IPS-18a (cell line): ENCODE measurements at regions not wholly inside any gene's neighbourhood (a gene's known extent, or its start where the extent isn't known, plus 50 kb on each side); places are given as distances from the start of the nearest gene placed in this dataset.
"Not testable (repeated sequence)": the region's sequence is repeated elsewhere in the genome, so short reads cannot be mapped to it uniquely, and the experiment has no call there.

Experiments
- H3K27ac ChIP-seq: one replicate; pipeline ENCODE4 v1.5.1; 2013; ENCODE audit warnings: low read length
- H3K27me3 ChIP-seq: one replicate; pipeline ENCODE4 v1.6.1; 2013; ENCODE audit warnings: mild to moderate bottlenecking, low read length; ENCODE audit not compliant: control insufficient read depth, insufficient read depth
- H3K36me3 ChIP-seq: one replicate; pipeline ENCODE4 v1.6.1; 2013; ENCODE audit warnings: low read depth, low read length; ENCODE audit not compliant: control insufficient read depth
- H3K4me1 ChIP-seq: one replicate; pipeline ENCODE4 v1.6.1; 2013; ENCODE audit warnings: low read depth, low read length; ENCODE audit not compliant: control insufficient read depth
- H3K4me3 ChIP-seq: one replicate; pipeline ENCODE4 v1.5.1; 2013; ENCODE audit warnings: low read length
- H3K9ac ChIP-seq: one replicate; pipeline ENCODE4 v1.6.1; 2013; ENCODE audit warnings: mild to moderate bottlenecking, low read length, moderate library complexity
- H3K9me3 ChIP-seq: one replicate; pipeline ENCODE4 v1.6.1; 2013; ENCODE audit warnings: low read depth, low read length; ENCODE audit not compliant: control insufficient read depth

DNA sequence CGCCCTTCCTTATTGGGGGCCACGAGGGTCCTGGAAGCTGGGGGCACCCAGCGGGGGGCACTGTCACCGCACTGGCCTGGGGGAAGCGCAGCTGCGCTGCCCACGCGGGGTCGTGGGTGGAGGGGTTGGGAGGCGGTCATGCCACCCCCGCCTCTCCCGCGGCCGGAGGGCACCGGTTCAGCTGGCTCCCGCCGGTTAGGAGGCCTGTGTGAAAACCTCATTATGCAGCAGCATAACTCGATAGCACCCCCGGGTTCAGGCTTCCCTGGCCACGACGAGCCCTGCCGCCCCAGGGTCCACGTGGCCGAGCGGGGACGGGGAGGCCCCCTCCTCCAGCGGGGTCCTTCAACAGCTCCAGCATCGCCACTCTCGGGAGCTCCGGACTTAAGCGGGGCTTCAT is 91.2 kb upstream of the ERCC6L2 start:
- no peaks in the 10 kb centered on the region for H3K27me3 ChIP-seq
- H3K27ac ChIP-seq = no peak overlapping the region
- no peaks in the 10 kb centered on the region for H3K9me3 ChIP-seq
- peaks cover 4% of the 10 kb centered on the region for H3K4me1 ChIP-seq
- H3K4me3 ChIP-seq = no peak overlapping the region
- no peaks in the 10 kb centered on the region for H3K36me3 ChIP-seq
- H3K9ac ChIP-seq = no peak overlapping the region

DNA sequence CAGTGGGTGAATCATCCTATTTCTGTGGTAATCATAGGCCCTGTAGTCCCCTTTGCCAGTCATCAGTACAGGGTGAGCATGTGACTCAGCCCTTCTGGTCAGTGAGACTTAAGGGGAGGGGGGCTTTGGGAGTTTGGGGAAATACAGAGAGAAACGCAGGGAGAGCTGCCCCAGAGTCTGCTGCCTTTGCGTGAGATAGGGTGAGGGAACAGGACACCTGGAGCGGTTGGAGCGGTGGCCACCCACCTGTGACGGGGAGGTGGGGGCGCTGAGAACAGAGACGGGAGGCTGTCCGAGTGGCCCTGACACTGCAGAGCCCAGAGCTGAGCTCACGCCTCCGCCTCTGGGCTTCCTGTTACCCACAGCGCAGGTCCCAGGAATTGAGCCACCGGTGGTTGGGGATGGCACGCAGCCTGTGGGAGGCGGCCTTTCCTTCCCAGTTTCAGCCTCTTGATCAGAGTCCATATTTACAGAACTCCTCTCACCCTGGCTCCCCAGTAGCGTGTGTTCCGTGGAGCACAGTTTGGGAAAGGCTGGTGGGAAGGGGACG is 92.0 kb upstream of the ERCC6L2 start:
- Histone ChIP-seq H3K4me3 (no peak overlapping the region), H3K9ac (no peak overlapping the region), H3K36me3 (no peaks in the 10 kb centered on the region), H3K9me3 (no peaks in the 10 kb centered on the region), H3K27me3 (no peaks in the 10 kb centered on the region), H3K4me1 (peaks cover 4% of the 10 kb centered on the region), H3K27ac (no peak overlapping the region)

DNA sequence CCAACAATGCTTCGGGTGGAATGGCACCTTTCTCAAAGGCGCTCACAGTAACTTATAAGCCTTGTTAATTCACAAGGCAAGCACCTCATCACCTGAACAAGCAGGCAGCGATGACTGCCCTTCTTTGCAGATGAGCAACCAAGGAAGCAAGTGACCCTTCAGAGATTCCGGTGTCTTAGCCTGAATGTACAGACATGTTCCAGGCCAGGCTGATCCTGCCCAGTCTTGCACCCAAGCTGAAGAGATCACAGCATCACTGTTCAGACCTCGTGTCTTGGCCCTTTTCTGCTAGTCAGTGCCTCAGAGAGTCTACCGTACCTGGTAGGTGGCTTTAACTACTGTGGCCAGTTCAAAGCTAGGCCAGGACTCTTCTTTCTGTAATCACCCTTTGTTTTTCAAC is 94.7 kb upstream of the ERCC6L2 start:
- Histone ChIP-seq H3K9me3 (no peaks in the 10 kb centered on the region), H3K27me3 (no peaks in the 10 kb centered on the region), H3K36me3 (no peaks in the 10 kb centered on the region), H3K27ac (no peak overlapping the region), H3K4me1 (no peaks in the 10 kb centered on the region), H3K4me3 (no peak overlapping the region), H3K9ac (no peak overlapping the region)

DNA sequence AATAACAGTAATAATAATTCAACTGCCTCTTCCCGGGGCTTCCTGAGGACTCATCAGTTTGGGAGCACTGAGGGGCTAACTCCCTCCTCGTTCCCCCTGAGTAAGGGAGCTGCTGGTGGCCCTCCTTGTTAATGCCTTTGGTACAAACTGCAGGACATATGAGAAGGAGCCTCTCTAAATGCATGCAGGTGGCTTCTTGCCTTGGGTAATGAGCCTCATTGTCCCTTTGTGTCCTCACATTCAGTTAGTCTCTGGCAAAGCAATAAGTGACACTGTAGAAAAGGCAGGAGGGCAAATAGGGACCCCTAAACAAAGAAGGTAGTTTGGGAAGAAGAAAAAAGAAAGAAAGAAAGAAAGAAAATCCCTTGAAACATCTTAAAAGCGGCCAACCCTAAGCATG is 95.4 kb upstream of the ERCC6L2 start:
- Histone ChIP-seq H3K4me3 (no peak overlapping the region), H3K4me1 (no peaks in the 10 kb centered on the region), H3K9ac (no peak overlapping the region), H3K9me3 (no peaks in the 10 kb centered on the region), H3K27ac (no peak overlapping the region), H3K27me3 (no peaks in the 10 kb centered on the region), H3K36me3 (no peaks in the 10 kb centered on the region)

DNA sequence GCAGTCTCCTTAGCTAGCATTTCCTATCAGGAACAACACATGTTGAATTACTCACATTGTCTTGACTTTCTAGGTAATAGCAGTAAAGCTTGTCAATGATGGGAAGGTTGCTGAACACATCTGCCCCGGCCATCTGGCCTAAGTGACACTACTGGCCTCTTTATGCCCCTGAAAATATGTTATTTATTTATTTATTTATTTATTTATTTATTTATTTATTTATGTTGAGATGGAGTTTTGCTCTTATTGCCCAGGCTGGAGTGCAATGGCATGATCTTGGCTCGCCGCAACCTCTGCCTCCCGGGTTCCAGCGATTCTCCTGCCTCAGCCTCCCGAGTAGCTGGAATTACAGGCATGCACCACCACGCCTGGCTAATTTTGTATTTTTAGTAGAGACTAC is 95.9 kb upstream of the ERCC6L2 start:
- not testable (repeated sequence) for H3K9ac ChIP-seq, H3K4me1 ChIP-seq, H3K36me3 ChIP-seq, H3K27me3 ChIP-seq, H3K4me3 ChIP-seq, H3K27ac ChIP-seq, H3K9me3 ChIP-seq

DNA sequence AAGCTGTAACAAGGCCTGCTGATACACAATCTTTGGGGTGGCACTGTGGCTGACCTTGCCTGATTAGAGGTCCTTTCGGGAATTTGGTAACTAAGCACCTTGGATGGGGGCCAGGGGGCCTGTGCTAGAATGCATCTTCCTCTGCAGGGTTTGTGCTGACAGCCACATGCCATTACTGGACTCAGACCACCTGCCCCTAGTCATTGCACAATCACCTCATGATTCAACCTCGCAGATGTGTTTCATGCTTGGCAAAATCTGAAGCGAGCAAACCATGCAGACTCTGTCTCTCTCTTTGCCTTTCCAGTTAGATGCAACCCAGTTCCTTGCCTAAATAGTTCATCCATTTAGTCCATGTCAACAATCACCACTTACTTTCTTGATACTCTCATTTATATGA is 96.5 kb upstream of the ERCC6L2 start:
- no peak overlapping the region for H3K9ac ChIP-seq
- peaks cover 2% of the 10 kb centered on the region for H3K27me3 ChIP-seq
- H3K4me3 ChIP-seq = no peak overlapping the region
- H3K4me1 ChIP-seq = no peaks in the 10 kb centered on the region
- H3K27ac ChIP-seq = no peak overlapping the region
- no peaks in the 10 kb centered on the region for H3K36me3 ChIP-seq
- H3K9me3 ChIP-seq = no peaks in the 10 kb centered on the region

DNA sequence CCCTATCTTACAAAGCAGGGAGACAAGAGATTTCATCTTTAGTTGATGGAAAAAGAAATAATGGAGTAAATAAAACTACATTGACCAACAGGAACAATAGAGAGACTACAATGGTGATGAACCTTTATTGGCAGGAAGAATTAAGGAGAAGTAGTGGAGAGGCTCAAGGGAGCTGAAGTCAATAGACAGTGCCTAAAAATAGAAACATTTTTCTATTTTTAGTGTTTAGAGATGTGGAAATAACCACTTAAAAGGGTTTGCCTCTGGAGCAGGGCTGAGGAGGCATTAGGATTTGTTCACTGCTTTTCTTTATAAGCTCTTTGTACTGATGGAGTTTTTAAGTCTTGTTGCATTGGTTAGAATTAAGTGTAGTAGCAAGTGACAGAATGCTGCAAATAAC is 98.4 kb upstream of the ERCC6L2 start:
- peaks cover 13% of the 10 kb centered on the region for H3K27me3 ChIP-seq
- no peaks in the 10 kb centered on the region for H3K36me3 ChIP-seq
- no peak overlapping the region for H3K9ac ChIP-seq
- no peak overlapping the region for H3K27ac ChIP-seq
- H3K9me3 ChIP-seq = no peaks in the 10 kb centered on the region
- peaks cover 11% of the 10 kb centered on the region for H3K4me1 ChIP-seq
- no peak overlapping the region for H3K4me3 ChIP-seq

DNA sequence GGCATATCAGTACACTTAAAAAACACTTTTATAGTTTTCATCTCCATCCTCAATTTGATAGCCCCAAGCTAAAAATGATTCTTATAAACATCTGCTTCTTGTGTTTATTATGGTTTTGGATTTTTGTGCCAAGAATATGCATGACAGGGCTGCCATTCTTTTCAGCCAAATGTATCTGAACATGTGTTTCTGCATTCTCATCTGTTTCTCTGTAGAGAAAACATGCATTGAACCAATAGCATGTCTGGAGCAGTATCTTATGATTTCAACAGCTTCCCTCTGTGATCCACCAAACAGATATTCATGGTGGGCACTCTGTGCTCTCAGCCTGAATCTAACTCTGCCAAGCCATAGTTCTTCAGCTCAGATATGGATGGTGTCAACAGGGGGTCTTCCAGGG is 99.3 kb upstream of the ERCC6L2 start:
- no peaks in the 10 kb centered on the region for H3K9me3 ChIP-seq
- no peaks in the 10 kb centered on the region for H3K36me3 ChIP-seq
- H3K9ac ChIP-seq = no peak overlapping the region
- H3K4me3 ChIP-seq = no peak overlapping the region
- H3K4me1 ChIP-seq = peaks cover 20% of the 10 kb centered on the region
- H3K27ac ChIP-seq = no peak overlapping the region
- peaks cover 13% of the 10 kb centered on the region for H3K27me3 ChIP-seq

DNA sequence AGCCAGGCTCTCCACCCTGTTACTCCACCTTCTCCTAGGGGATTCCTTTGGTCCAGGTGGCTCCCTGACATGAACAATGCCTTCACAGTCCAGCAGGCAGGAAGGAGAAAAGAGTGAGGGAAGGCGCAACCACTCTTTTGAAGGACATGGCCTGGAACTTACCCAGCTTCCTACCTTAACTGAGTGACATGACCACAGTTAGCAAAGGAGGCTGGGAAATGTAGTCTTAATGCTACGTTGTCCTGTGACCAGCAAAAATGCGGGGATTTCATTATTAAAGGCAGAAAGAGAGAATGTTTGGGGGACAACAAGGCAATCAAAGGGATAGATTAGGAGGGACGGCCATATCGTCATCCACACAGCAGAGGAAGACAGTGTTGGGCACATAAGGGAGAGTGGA is 100.3 kb upstream of the ERCC6L2 start:
- no peak overlapping the region for H3K4me3 ChIP-seq
- no peak overlapping the region for H3K27ac ChIP-seq
- no peaks in the 10 kb centered on the region for H3K9me3 ChIP-seq
- peaks cover 17% of the 10 kb centered on the region for H3K27me3 ChIP-seq
- H3K9ac ChIP-seq = no peak overlapping the region
- peaks cover 30% of the 10 kb centered on the region for H3K4me1 ChIP-seq
- H3K36me3 ChIP-seq = no peaks in the 10 kb centered on the region

DNA sequence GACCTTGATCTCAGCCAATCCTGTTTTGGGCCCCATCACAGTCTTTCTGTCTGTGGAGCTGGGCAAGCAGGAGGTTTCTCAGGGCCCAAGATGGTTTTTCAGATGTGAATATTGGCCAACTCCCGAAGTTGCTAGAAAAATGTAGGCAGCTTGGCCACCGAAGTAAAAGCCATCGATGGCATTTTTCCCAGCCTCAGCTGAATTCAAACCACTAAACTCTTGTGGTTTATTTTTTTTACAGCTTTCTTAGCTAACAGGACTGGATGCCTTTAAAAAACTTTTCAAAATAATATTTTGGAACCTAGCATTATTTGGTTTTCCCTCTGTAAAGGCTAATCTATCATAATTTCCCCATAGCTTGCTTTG is 102.5 kb upstream of the ERCC6L2 start:
- Histone ChIP-seq H3K36me3 (no peaks in the 10 kb centered on the region), H3K27ac (no peak overlapping the region), H3K9ac (no peak overlapping the region), H3K4me1 (peaks cover 32% of the 10 kb centered on the region), H3K4me3 (no peak overlapping the region), H3K27me3 (peaks cover 28% of the 10 kb centered on the region), H3K9me3 (no peaks in the 10 kb centered on the region)

DNA sequence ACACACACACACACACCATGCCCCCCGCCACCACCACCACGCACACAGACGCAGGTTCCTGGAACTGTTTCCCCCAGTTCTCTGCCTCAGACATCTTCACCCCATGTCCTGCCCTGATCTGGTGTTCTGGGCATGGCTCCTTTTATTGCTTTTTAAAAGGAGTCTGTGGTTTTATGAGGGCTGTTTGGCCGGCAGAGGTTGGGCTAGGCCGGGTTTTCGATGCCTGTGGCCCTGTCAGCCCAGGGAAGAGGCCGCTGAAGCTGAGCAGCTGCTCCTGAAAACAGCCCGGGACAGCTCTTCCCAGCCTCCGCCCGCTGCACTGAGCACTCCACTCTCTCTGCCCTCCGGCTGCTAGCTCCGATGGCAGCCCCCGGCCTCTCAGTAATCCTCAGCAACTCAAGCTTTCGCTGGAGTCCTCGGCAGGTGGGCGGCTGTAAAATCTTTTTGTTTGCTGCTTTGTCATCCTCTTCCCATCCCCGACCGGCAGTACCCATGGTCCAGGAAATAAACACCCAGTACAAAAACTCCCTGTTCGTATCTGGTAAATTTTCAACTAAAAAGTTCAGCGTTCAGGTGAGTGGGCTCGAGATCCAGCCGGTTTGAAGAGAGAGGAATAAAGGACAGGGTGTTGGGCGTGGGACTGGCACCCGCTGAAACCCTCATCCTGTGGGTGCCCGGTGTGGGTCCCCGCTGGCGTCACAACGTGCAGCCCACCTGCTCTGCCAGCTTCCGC is 103.0 kb upstream of the ERCC6L2 start:
- Histone ChIP-seq H3K36me3 (no peaks in the 10 kb centered on the region), H3K4me1 (peaks cover 32% of the 10 kb centered on the region), H3K27ac (no peak overlapping the region), H3K9ac (no peak overlapping the region), H3K27me3 (peaks cover 28% of the 10 kb centered on the region), H3K4me3 (peak overlapping the region; percentile 12), H3K9me3 (no peaks in the 10 kb centered on the region)

DNA sequence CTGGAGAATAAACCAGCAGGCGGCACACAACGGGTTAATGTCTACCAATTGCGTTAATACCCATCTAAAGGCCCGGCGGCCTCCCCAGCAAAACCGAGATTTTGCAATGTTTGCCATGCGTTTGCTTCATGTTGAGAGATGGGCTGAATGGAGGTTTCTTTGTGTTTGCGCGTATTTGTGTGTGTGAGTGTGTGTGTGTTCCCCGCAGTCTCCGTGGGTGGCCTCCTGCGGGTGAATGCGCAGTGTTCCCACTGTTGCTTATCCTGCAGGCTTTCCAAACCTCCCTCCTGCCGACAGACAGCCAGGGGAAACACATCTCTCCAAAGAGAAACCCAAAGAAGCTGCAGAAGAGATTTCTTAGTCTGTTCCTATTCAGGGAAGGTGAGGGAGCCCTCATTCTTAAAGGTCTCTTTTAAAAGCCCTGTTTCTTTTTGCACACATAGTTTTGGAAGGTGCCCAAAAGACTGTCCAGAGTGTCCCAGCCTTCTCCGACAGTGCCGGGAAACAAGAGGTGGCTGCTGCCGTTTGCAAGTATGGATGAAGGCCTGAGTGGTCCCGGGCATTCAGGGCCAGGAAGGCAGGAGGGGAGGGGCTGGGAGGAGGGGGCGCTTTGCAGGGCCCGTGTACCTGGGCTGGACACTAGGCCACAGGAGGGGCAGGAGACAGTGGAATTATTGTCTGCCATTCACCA is 103.8 kb upstream of the ERCC6L2 start:
- no peak overlapping the region for H3K9ac ChIP-seq
- peaks cover 28% of the 10 kb centered on the region for H3K27me3 ChIP-seq
- H3K36me3 ChIP-seq = no peaks in the 10 kb centered on the region
- H3K27ac ChIP-seq = no peak overlapping the region
- peaks cover 38% of the 10 kb centered on the region for H3K4me1 ChIP-seq
- peak overlapping the region; percentile 39 for H3K4me3 ChIP-seq
- no peaks in the 10 kb centered on the region for H3K9me3 ChIP-seq
